ENCODE measurements at regions not wholly inside any gene's neighbourhood (a gene's known extent, or its start where the extent isn't known, plus 50 kb on each side); places are given as distances from the start of the nearest gene placed in this dataset.

DNA sequence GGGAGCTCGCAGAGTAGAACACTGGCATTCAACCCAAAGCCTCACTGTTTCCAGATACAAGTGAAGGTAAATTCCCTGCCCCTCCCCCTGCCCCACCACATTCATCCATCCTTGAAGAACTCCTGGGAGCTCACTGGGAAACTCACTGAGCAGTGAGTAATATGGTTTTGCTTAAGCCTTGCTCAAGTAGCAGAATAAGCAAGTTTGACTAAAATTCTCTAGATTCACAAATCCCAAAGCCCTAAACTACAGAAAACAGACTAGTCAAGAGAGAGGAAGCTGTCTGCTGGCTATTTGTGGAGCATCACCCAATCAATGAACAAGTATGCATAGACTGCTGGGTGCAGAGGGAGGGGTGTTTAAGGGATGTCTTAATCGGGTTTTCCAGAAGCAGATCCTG is 82.1 kb downstream of the UNC5CL start:
- H3K4me3 ChIP-seq (ENCODE audit: control insufficient read depth, low read depth, low read length), result no peak overlapping the region
- DNase-seq (ENCODE audit: low read depth), result no peak
- no peak for TF ChIP-seq CTCF (IDR thresholded peaks at IDR 0.05; ENCODE audit: control insufficient read depth, insufficient read depth, low read depth, low read length, missing control alignments)

GRCh38 chr6:40955178-40955545 is 83.9 kb downstream of the UNC5CL start:
- no peak for TF ChIP-seq CTCF (IDR thresholded peaks at IDR 0.05; ENCODE audit: control insufficient read depth, insufficient read depth, low read depth, low read length, missing control alignments)
- no peak overlapping the region for H3K4me3 ChIP-seq (ENCODE audit: control insufficient read depth, low read depth, low read length)
- no peak for DNase-seq (ENCODE audit: low read depth)

DNA sequence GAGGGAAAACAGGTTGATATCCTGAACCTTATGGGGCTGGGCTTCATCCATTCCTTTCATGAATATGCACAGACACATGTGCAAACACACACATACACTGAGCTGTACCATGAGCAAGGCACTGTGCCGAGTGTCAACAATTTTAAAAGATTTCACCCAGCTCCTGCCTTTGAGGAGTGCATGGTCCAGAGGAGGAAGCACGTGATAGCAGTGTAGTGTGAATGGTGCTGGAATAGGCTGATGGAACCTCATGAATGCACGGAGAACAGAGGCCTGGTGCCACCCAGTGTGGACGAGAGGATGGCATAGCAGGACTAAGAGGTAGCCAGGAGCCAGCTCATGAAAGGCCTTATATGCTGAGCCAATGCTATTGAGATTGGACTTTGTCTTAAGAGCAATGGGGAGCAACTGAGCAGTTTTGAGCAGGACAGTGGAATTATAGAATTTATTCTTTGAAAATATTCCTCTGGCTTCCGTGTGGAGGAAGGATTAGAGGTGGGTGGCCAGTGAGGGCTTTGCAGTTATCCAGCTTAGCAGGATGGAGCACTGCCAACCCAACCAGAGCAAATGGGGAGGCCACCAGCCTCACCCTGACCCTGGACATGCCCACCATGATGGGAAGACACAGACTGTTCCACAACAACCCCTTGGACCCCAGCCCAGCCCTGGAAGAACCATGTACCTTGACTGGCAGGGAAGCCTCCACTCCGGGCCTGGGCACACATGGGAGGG is 84.4 kb downstream of the UNC5CL start:
- DNase-seq (ENCODE audit: low read depth), result no peak
- TF ChIP-seq CTCF (IDR thresholded peaks at IDR 0.05; ENCODE audit: control insufficient read depth, insufficient read depth, low read depth, low read length, missing control alignments), result no peak
- H3K4me3 ChIP-seq (ENCODE audit: control insufficient read depth, low read depth, low read length), result no peak overlapping the region

GRCh38 chr6:40953486-40953885 is 85.5 kb downstream of the UNC5CL start:
- no peak for TF ChIP-seq CTCF (IDR thresholded peaks at IDR 0.05; ENCODE audit: control insufficient read depth, insufficient read depth, low read depth, low read length, missing control alignments)
- DNase-seq (ENCODE audit: low read depth), result peak; percentile 61
- no peak overlapping the region for H3K4me3 ChIP-seq (ENCODE audit: control insufficient read depth, low read depth, low read length)

DNA sequence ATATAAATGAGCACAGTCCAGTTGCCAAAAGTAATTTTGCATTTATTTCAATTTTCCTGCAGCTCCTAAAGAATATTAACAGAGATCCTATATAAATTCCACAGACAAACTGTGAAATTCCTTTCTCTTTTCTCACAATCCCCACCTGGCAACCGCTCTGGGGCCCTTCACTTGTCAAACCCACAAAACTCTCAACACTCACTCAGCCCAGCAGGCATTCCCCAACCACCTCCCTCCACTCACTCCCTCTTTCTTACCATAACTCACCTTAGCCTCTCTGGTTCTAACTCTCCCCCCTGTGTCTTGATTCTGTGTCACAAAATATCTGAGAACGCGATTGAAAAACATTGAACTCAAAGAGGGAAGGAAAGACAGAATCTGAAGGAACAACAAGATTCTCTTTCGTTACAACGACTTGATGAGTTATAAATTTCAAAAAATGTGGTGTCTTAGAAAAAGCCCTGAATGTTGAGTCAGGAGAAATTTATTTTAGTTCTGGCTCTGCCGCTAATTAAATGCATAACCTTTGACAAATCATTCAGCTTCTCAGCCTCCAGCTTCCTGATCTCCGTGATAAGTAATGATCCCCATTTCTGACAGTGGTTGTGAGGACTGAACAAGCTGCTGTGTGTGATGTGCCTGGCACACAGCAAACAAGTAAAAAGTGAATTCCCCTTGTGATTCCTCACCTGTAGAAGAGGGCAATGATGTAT is 87.9 kb downstream of the UNC5CL start:
- no peak for TF ChIP-seq CTCF (IDR thresholded peaks at IDR 0.05; ENCODE audit: control insufficient read depth, insufficient read depth, low read depth, low read length, missing control alignments)
- no peak for DNase-seq (ENCODE audit: low read depth)
- H3K4me3 ChIP-seq (ENCODE audit: control insufficient read depth, low read depth, low read length), result peak overlapping the region; percentile 19

GRCh38 chr6:40948570-40948969 is 90.5 kb downstream of the UNC5CL start:
- DNase-seq (ENCODE audit: low read depth), result no peak
- no peak for TF ChIP-seq CTCF (IDR thresholded peaks at IDR 0.05; ENCODE audit: control insufficient read depth, insufficient read depth, low read depth, low read length, missing control alignments)
- H3K4me3 ChIP-seq (ENCODE audit: control insufficient read depth, low read depth, low read length), result no peak overlapping the region

Data from AG09309 (cell line).